Activated naive CD4-positive, alpha-beta T cell treated with anti-CD3 and anti-CD28 coated beads for 36 hours (primary cell): ENCODE measurements at regions not wholly inside any gene's neighbourhood (a gene's known extent, or its start where the extent isn't known, plus 50 kb on each side); places are given as distances from the start of the nearest gene placed in this dataset.

ENCODE experiments used
- CTCF ChIA-PET: fragments of 350-600 bp; sonication (Branson Sonifier 250); formaldehyde crosslinking; loops from one replicate; lab custom pipeline; 2021; ENCODE audit warnings: antibody characterized with exemption; lab: Charles Lee
- DNase-seq: peaks from one replicate; pipeline ENCODE4 v3.0.0-alpha.2; 2020
- H3K27ac Mint-ChIP-seq: one replicate; pipeline ENCODE4 v1.8.0; 2021; ENCODE audit warnings: mild to moderate bottlenecking, mixed read lengths
- H3K27me3 Mint-ChIP-seq: one replicate; pipeline ENCODE4 v1.8.0; 2021; ENCODE audit warnings: low read depth, mixed read lengths
- H3K36me3 Mint-ChIP-seq: one replicate; pipeline ENCODE4 v1.8.0; 2021; ENCODE audit warnings: low read depth, mixed read lengths
- H3K4me1 Mint-ChIP-seq: one replicate; pipeline ENCODE4 v1.8.0; 2021; ENCODE audit warnings: low read depth, mixed read lengths
- H3K4me3 Mint-ChIP-seq: one replicate; pipeline ENCODE4 v1.8.0; 2021; ENCODE audit warnings: mild to moderate bottlenecking, moderate library complexity, mixed read lengths
- H3K9me3 Mint-ChIP-seq: one replicate; pipeline ENCODE4 v1.8.0; 2021; ENCODE audit warnings: mixed read lengths
- intact Hi-C: fragments of 100-400 bp; cut with micrococcal nuclease; formaldehyde crosslinking; loops from one replicate; pipeline ENCODE4 v1.15.1; 2023

- no peak overlapping the region for H3K27ac Mint-ChIP-seq
- no peaks in the 10 kb centered on the region for H3K4me1 Mint-ChIP-seq
- intact Hi-C loops: no loop called here
- no peak overlapping the region for H3K4me3 Mint-ChIP-seq
- H3K36me3 Mint-ChIP-seq: no peaks in the 10 kb centered on the region
- CTCF ChIA-PET: no interaction called here
- H3K9me3 Mint-ChIP-seq: no peaks in the 10 kb centered on the region
- DNase-seq: no peak
- peaks cover 9% of the 10 kb centered on the region for H3K27me3 Mint-ChIP-seq
Measured at GRCh38 chr9:86778761-86779160, 168.5 kb downstream of the GAS1 start.

GRCh38 chr9:86775718-86776117 is 171.6 kb downstream of the GAS1 start:
- peaks cover 2% of the 10 kb centered on the region for H3K27me3 Mint-ChIP-seq
- no peak for DNase-seq
- no peaks in the 10 kb centered on the region for H3K9me3 Mint-ChIP-seq
- CTCF ChIA-PET: interaction anchor here (0.6 kb wide), 1 partner anchor 276 kb away, joined by 3 read pairs; no protein-coding TSS in a partner anchor
- intact Hi-C loops: no loop called here
- H3K4me3 Mint-ChIP-seq: no peak overlapping the region
- H3K4me1 Mint-ChIP-seq: no peaks in the 10 kb centered on the region
- no peaks in the 10 kb centered on the region for H3K36me3 Mint-ChIP-seq
- H3K27ac Mint-ChIP-seq: no peak overlapping the region

GRCh38 chr9:86774116-86774515 is 173.2 kb downstream of the GAS1 start:
- DNase-seq: no peak
- no peak overlapping the region for H3K27ac Mint-ChIP-seq
- H3K36me3 Mint-ChIP-seq: no peaks in the 10 kb centered on the region
- H3K4me3 Mint-ChIP-seq: no peak overlapping the region
- no peaks in the 10 kb centered on the region for H3K9me3 Mint-ChIP-seq
- H3K27me3 Mint-ChIP-seq: peaks cover 4% of the 10 kb centered on the region
- CTCF ChIA-PET: no interaction called here
- intact Hi-C loops: no loop called here
- H3K4me1 Mint-ChIP-seq: no peaks in the 10 kb centered on the region

- Mint-ChIP-seq H3K4me3 (no peak overlapping the region), H3K36me3 (no peaks in the 10 kb centered on the region), H3K27ac (no peak overlapping the region), H3K4me1 (no peaks in the 10 kb centered on the region), H3K27me3 (peaks cover 9% of the 10 kb centered on the region), H3K9me3 (no peaks in the 10 kb centered on the region)
- no peak for DNase-seq
- intact Hi-C loops: no loop called here
- CTCF ChIA-PET: no interaction called here
Measured at GRCh38 chr9:86773422-86773945, 173.8 kb downstream of the GAS1 start.

- intact Hi-C loops: no loop called here
- H3K4me1 Mint-ChIP-seq: no peaks in the 10 kb centered on the region
- no peaks in the 10 kb centered on the region for H3K36me3 Mint-ChIP-seq
- no peak overlapping the region for H3K27ac Mint-ChIP-seq
- no peak overlapping the region for H3K4me3 Mint-ChIP-seq
- no peaks in the 10 kb centered on the region for H3K9me3 Mint-ChIP-seq
- no peak for DNase-seq
- H3K27me3 Mint-ChIP-seq: peaks cover 12% of the 10 kb centered on the region
- CTCF ChIA-PET: no interaction called here
Measured at GRCh38 chr9:86772635-86772993, 174.7 kb downstream of the GAS1 start.

GRCh38 chr9:86771941-86772634 is 175.2 kb downstream of the GAS1 start:
- CTCF ChIA-PET: no interaction called here
- peaks cover 11% of the 10 kb centered on the region for H3K27me3 Mint-ChIP-seq

GRCh38 chr9:86771420-86771819 is 175.9 kb downstream of the GAS1 start:
- H3K4me3 Mint-ChIP-seq: no peak overlapping the region
- no peak overlapping the region for H3K27ac Mint-ChIP-seq
- H3K36me3 Mint-ChIP-seq: no peaks in the 10 kb centered on the region
- intact Hi-C loops: no loop called here
- no peak for DNase-seq
- CTCF ChIA-PET: no interaction called here
- peaks cover 10% of the 10 kb centered on the region for H3K27me3 Mint-ChIP-seq
- H3K9me3 Mint-ChIP-seq: no peaks in the 10 kb centered on the region
- no peaks in the 10 kb centered on the region for H3K4me1 Mint-ChIP-seq

More at GRCh38 chr9:86771941-86772634, 175.2 kb downstream of the GAS1 start:
- H3K9me3 Mint-ChIP-seq: no peaks in the 10 kb centered on the region
- H3K4me3 Mint-ChIP-seq: no peak overlapping the region
- DNase-seq: no peak
- no peaks in the 10 kb centered on the region for H3K4me1 Mint-ChIP-seq
- H3K27ac Mint-ChIP-seq: no peak overlapping the region
- intact Hi-C loops: no loop called here
- no peaks in the 10 kb centered on the region for H3K36me3 Mint-ChIP-seq

- Mint-ChIP-seq H3K4me1 (no peaks in the 10 kb centered on the region), H3K36me3 (no peaks in the 10 kb centered on the region), H3K27me3 (peaks cover 10% of the 10 kb centered on the region), H3K27ac (no peak overlapping the region), H3K4me3 (no peak overlapping the region), H3K9me3 (no peaks in the 10 kb centered on the region)
- CTCF ChIA-PET: no interaction called here
- intact Hi-C loops: no loop called here
- no peak for DNase-seq
Measured at GRCh38 chr9:86768709-86769108, 178.6 kb downstream of the GAS1 start.

GRCh38 chr9:86768020-86768419 is 179.3 kb downstream of the GAS1 start:
- H3K4me3 Mint-ChIP-seq: no peak overlapping the region
- no peaks in the 10 kb centered on the region for H3K4me1 Mint-ChIP-seq
- intact Hi-C loops: no loop called here

GRCh38 chr9:86767373-86767772 is 179.9 kb downstream of the GAS1 start:
- intact Hi-C loops: no loop called here
- CTCF ChIA-PET: no interaction called here
- Mint-ChIP-seq H3K27ac (no peak overlapping the region), H3K4me3 (no peak overlapping the region), H3K36me3 (no peaks in the 10 kb centered on the region), H3K4me1 (no peaks in the 10 kb centered on the region), H3K27me3 (peaks cover 10% of the 10 kb centered on the region), H3K9me3 (no peaks in the 10 kb centered on the region)
- no peak for DNase-seq

More at GRCh38 chr9:86768020-86768419, 179.3 kb downstream of the GAS1 start:
- DNase-seq: no peak
- CTCF ChIA-PET: no interaction called here
- H3K36me3 Mint-ChIP-seq: no peaks in the 10 kb centered on the region
- H3K27me3 Mint-ChIP-seq: peaks cover 10% of the 10 kb centered on the region
- H3K27ac Mint-ChIP-seq: no peak overlapping the region
- H3K9me3 Mint-ChIP-seq: no peaks in the 10 kb centered on the region

- no peak overlapping the region for H3K4me3 Mint-ChIP-seq
- H3K27me3 Mint-ChIP-seq: peaks cover 10% of the 10 kb centered on the region
- intact Hi-C loops: no loop called here
- H3K36me3 Mint-ChIP-seq: no peaks in the 10 kb centered on the region
- H3K27ac Mint-ChIP-seq: no peak overlapping the region
- CTCF ChIA-PET: no interaction called here
- DNase-seq: no peak
- no peaks in the 10 kb centered on the region for H3K4me1 Mint-ChIP-seq
- no peaks in the 10 kb centered on the region for H3K9me3 Mint-ChIP-seq
Measured at GRCh38 chr9:86766912-86767311, 180.4 kb downstream of the GAS1 start.

GRCh38 chr9:86766511-86766910 is 180.8 kb downstream of the GAS1 start:
- Mint-ChIP-seq H3K4me1 (no peaks in the 10 kb centered on the region), H3K27me3 (peaks cover 10% of the 10 kb centered on the region), H3K4me3 (no peak overlapping the region), H3K27ac (no peak overlapping the region), H3K9me3 (no peaks in the 10 kb centered on the region), H3K36me3 (no peaks in the 10 kb centered on the region)
- intact Hi-C loops: no loop called here
- CTCF ChIA-PET: no interaction called here
- no peak for DNase-seq

- no peaks in the 10 kb centered on the region for H3K4me1 Mint-ChIP-seq
- peaks cover 10% of the 10 kb centered on the region for H3K27me3 Mint-ChIP-seq
- no peaks in the 10 kb centered on the region for H3K36me3 Mint-ChIP-seq
- H3K9me3 Mint-ChIP-seq: peaks cover 3% of the 10 kb centered on the region
- H3K27ac Mint-ChIP-seq: no peak overlapping the region
- intact Hi-C loops: no loop called here
- H3K4me3 Mint-ChIP-seq: no peak overlapping the region
- CTCF ChIA-PET: no interaction called here
- no peak for DNase-seq
Measured at GRCh38 chr9:86765746-86766430, 181.4 kb downstream of the GAS1 start.
